Stimulated activated CD4-positive, alpha-beta T cell treated with anti-CD3 and anti-CD28 coated beads, Interleukin-2, amount 100 ng/mL, for 48 hours (primary cell): ENCODE measurements at regions not wholly inside any gene's neighbourhood (a gene's known extent, or its start where the extent isn't known, plus 50 kb on each side); places are given as distances from the start of the nearest gene placed in this dataset.

Experiments
- DNase-seq, 2 donors: peaks; one replicate each; pipeline ENCODE4 v3.0.0-alpha.2; 2020

DNA sequence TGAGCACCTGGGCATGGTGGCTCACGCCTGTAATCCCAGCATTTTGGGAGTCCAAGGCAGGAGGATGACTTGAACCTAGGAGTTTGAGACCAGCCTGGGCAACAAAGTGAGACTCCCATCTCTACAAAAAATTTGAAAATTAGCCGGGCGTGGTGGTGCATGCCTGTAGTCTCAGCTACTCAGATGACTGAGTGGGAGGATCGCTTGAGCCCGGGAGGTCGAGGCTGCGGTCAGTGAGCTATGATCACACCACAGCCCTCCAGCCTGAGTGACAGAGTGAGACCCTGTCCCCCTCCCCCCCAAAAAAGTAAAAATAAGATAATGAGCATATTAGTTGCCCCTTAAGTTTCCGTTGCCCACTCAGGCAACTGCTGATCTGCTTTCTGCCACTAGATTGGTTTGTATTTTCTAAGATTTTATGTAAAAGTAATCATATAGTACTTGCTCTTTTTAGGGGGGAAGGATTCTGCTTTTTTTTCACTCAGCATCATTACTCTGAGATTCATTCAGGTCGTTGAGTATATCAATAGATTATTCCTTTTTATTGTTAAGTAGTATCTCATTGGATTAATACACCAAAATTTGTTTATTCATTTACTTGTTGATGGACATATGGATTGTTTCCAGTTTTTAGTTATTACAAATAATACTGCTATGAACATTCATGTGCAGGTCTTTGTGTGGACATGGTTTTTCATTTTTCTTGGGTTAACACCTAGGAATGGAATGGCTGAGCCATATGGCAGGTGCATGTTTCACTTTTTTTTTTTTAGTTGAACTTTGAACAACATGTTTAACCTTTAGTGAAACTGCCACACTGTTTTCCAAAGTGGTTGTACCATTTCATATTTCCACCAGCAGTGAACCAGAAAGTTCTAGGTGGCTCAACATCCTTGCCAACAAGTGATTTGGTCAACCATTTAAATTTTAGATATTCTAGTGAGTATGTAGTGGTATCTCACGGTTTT lies 75.0 kb upstream of the SPRED2 start:
- DNase-seq, result no peak

DNA sequence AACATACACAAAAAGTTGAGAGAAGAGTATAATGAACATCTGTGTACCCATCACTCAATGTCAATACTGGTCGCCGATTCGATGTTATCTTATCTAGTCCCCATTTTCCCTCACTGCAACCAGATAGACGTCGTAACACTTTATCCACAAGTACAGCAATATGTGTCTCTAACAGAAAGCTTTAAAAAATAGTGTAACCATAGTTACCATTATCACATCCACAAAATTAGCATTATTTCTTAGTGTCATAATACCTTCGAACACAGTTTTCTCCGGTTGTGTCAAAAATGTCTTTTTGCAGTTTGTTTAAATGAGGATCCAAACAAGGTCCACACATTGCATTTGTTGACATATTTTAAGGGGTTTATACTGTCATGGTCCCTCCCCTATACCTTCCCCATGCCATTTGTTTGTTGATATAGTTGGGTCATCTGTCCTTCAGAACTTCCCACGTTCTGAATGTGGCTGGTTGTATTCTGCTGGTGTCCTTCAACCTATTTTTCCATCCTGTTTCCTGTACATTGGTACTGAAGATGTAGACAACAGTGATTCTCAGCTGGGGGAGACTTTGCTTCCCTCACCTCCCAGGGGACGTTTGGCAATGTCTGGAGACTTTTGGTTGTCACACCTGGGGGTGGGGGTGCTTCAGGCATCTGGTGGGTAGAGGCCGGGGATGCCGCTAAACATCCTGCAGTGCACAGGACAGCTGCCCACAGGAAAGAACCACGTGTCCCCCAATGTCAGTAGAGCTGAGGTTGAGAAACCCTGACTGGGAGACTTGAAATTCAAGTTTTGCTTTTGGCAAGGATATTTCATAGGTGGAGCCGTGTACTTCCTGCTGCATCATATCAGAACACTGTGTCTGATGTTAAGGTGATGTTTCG lies 72.7 kb upstream of the SPRED2 start:
- no peak for DNase-seq

DNA sequence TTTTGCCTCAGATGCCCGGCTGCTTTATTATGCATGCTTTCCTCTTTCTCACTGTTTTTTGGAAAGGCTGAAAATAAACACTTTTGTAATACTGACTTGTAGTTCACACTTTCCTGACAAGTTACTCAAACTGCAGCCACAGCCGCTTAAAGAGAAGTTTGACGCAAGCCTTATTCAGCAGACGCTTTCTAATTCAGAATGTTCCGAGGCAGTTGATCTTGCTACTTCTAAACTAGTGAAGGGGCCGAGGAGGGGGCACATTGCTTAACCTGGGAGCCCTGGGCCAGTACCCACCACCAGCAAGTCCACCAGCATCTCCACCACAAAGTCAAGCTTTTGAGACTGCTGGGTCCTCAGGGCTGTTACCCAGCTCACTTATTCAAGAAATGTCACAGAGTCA lies 71.8 kb upstream of the SPRED2 start:
- DNase-seq, result no peak

DNA sequence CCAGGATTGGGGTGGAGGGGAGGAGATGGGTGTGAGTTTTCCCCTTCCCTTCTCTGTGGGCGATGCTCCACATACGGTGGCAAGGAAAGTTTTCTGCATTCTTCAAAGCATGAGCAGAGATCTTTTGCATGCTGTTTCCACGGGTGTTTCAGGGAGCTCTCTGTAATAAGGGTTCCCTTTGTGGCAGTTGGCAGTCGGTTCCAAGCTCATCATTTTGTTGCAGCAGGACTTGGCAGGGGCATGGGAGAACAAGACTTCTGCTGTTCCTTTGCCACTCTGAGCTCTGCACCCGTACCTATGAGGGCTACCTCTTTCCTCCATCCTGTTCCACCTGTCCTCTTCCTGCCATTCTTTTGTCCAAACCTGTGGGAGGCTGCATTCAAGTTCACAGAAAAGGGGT lies 71.3 kb upstream of the SPRED2 start:
- DNase-seq, result no peak

DNA sequence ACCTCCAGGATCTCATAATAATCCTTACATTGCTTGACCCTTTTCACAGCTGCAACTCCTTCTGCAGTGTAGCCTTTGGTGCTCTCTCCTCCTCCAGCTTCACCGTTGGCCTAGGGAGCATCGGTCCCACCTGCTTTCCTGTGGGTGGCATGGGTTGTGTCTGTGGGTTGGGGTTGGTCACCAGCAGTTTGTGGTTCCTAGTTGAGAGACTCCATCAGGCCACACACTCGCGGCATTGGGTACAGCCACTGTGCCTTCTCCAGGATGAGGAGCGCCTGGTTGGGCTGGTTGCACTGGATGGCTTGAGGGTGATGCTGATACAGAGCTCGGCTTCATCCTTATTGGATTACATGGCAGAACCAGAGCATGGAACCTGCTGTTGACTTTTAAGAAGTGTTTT lies 69.4 kb upstream of the SPRED2 start:
- no peak for DNase-seq

DNA sequence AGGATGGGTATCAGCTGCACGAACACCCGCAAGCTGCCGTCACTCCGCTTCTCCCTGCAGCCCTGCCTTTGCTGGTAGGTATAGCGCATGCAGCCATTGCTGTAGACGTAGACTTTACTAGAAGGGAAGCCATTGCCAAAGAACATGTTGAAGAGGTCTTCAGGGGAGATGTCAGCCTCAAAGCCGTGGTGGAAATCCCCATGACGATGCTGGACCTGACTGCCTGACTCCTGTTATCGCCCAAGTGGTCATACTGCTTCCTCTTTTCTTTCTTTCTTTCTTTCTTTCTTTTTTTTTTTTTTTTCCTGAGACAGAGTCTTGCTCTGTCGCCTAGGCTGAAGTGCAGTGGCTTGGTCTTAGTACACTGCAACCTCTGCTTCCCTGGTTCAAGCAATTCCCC lies 68.7 kb upstream of the SPRED2 start:
- no peak for DNase-seq

DNA sequence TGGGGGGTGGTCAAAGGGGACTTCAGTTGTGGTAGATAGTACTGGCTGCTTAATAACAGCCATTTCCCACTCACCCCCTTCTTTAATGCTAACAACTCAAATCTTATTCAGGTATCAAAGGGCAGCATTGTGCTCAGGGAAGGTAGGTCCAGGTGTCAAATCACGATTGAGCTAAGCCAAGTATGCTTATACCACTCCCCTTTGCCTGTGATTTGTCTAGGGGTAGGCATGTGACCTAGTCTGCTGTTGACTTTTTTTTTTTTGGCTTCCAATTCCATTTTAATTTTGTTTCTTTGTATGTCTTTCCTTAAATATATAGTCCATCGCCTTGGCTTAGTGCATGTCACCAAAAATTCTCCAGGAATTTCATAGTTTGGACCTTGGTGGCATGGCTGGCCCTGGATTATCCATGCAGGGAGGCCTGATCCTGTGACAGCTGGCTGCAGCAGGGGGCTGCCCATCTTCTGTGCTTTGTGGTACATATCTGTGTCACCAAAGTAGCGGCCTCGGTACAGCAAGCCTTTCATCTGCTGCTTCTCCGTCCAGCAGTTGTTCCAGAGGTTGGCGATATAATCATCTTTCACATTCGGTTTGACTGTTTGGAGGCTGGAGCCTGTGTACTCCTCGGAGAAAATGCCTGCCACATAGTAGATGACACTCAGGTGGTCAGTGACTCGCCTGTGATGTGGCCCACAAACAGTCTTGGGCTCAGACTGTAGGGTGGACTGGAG lies 68.1 kb upstream of the SPRED2 start:
- no peak for DNase-seq

DNA sequence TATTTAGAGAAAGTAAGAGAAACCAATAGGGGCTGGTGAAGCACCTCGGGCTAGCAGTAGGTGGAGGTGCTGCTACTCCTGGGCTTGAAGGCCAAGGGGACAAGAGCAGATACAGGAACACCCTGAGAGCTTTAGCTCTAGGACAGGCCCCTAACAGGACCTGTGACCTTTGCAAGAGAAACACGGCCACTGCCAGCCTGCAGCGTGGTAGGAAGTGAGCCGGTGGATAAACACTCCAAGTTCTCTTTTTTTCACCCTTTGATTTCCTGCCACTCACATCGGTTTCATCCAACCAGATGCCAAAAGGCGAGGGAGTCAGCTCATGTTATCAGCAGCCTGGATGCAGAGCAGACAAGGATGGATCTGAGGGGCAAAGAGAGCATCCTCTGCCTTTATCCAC lies 66.8 kb upstream of the SPRED2 start:
- DNase-seq, result no peak

DNA sequence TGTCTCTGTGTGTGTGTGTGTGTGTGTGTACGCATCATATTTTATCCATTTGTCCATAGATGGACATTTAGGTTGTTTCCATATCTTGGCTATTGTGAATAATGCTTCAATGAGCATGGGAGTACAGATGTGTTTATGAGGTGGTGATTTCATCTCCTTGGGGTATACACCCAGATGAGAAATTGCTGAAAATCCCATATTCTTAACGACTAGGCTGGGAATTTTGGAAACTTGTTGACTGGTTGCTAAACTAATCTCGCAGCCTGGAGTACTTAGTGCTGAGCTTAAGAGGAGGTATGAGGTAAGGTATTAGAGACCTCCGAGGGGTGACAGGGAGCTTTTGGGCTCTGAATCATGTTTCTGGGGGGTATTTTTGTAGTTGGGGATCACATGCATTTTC lies 66.0 kb upstream of the SPRED2 start:
- no peak for DNase-seq

DNA sequence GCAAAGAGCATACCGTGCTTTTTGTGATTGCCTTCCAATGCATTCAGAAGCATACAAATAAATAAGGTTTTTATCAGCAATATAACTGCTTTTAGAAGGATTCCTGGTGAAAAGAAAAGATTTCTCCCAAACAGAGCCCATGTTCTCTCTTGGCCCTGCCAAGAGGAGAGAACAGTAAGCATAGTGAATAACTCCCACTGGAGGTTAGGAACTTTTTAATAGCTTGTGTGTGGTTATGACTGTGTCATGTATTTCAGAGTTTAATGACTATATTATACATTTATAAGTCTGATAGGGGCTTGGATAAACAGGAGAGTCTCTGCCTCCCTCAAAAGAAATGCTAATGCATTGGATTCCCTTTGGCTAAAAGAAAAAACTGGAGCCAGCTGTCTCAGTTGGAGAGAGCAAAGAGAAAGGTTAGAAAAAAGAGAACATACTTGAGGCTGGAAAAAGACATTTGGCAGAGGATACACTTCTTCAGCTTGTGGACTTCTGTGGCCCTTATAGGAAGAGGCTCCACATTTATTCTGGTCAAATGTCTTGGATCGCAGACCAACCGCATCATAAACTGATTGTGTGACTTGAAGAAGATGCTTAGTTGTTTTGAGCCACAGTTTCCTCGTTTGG lies 63.0 kb upstream of the SPRED2 start:
- DNase-seq, result no peak

DNA sequence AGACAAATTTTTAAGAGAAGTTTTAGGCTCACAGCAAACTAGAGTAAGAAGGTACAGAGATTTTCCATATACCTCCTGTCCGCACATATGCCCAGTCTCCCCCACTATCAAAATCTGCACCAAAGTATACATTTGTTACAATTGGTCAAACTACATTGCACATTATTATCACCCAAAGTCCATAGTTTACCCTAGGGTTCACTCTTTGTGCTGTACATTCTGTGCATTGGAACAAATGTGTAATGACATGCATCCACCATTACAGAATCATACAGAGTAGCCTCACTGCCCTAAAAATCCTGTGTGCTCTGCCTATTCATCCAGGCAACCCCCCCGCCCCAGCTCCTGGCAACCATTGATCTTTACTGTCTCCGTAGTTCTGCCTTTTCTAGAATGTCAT lies 61.7 kb upstream of the SPRED2 start:
- no peak for DNase-seq

DNA sequence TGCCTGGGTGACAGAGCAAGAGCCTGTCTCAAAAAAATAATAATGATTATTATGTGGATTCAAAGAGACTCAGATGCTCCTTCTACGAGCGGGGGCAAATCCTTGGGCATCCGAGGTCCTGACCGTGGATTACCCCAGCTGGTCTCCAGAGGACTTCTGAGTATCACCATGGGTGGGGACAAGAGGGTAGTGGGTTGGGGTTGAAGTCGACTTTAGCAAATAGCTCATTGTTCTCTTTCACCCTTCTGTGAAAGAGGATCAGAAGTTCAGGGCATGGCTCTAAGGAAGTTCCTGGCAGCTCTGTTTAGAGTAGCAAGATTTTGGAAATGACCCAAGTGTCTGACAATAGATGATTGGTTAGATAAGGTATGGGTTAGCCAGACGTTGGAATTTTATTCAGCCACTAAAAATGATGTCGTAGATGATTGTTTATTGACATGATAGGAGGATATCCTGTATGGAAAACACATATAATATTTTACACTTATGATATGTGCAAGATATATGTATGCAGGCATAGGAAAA lies 59.0 kb upstream of the SPRED2 start:
- no peak for DNase-seq

DNA sequence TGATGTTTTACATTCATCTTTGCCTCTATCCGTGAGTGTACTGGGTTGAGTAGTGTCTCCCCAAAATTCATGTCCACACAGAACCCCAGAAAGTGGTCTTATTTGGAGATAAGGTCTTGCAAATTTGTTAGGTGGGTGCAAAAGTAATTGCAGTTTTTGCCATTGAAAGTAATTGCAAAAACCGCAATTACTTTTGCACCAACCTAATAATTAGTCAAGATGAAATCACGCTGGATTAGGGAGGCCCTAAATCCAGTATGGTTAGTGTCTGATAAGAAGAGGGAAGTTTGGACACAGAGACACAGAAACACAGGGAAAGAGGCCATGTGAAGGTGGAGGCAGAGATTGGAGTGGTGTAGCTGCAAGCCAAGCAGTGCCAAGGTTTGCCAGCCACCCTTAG lies 57.8 kb upstream of the SPRED2 start:
- no peak for DNase-seq

DNA sequence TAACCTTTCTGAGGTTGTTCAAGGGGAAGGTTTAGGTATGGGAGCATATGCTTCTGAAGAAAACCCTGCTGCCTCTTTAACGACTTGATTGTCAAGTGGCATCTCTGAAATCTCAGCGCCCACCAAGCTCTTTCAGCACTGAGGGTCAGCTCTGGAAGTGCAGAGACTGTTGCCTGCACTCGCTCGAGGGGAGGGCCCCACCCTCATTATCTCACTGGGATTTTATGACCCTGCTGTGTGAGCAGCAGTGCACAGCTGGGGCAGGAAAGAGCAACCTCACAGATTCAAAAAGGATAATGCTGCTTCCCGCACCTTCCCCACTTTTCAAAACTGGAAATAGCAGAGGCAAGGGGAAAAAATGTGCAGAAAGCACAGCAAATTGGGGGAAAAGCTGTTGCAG lies 56.9 kb upstream of the SPRED2 start:
- no peak for DNase-seq

DNA sequence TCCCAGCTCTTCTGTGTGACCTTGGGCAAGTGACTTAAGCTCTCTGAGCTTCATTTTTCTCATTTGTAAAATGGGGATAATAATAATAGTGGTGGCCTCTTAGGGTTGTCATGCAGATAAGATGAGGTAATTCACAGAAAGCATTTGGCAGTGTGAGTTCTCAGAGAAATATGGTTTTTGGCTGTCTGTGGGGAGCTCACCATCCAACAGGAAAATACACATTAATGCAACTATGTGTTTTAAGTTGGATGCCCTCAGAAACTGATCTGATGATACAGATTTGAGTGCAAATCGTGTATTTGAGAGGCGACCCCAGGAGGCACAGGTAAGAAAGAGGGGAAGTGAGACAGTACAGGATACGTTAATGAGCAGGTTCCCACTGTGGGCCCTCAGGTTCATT lies 56.1 kb upstream of the SPRED2 start:
- no peak for DNase-seq

DNA sequence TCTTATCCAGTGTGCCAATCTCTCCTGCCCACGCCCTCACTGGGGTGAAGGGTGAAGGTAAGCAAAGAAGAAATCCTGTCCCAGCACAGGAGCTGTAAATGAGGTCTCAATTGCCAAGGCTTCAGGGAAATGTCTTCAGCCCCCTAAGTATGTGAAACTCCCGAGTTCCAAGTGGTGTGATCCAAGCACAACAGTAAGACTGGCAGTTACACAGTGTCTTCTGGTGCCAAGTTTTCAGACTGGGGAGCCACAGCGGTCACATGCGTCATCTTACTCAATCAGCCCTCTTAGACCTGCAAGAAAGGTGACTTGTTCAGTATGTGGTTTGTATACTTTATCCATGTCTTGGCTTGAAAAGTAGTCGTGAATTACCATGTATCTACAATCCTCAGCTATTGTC lies 55.0 kb upstream of the SPRED2 start:
- DNase-seq, result no peak

DNA sequence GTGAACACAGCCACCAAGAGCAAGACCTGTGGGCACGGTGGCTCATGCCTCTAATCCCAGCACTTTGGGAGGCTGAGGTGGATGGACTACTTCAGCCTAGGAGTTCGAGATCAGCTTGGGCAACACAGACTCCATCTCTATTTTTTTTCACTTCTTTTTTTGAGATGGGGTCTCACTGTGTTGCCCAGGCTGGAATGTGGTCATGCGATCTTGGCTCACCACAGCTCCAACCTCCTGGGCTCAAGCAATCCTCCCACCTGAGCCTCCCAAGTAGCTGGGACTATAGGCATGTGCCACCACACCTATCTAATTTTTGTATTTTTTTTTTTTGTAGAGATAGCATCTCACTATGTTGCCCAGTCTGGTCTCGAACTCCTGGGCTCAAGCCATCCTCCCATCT lies 54.4 kb upstream of the SPRED2 start:
- no peak for DNase-seq

DNA sequence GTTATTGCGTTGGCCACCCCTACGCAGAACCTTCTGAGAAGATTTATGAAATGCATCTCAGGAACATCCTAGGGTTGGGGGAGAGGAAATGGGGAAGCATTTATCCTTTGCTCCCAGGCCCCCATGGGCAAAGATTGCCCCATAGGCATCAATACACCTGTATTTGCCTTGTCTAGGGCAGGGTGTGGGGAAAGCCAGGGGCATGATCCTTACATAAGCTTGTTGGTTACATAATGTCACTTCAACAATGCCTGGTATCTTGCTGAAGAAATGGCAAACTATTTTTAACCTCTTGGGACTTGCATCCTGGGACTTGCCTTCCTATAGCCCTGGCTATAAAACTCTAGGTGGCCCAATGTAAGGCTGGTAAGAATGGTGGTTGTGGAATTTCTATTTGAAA lies 53.9 kb upstream of the SPRED2 start:
- DNase-seq, result no peak

DNA sequence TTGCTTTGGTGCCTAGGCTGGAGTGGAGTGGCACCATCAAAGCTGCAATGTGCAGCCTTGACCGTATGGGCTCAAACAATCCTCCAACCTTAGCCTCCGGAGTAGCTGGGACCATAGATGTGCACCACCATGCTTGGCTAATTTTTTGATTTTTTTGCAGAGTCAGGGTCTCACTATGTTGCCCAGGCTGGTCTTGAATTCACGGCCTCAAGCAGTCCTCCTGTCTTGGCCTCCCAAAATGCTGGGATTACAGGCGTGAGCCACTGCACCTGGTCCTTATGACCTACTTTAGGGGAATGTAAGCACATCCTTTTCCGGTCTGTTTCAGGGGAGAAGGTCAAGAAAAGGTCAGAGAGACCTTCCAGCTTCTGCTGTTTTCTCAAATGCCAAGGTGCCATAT lies 53.4 kb upstream of the SPRED2 start:
- DNase-seq, result no peak

DNA sequence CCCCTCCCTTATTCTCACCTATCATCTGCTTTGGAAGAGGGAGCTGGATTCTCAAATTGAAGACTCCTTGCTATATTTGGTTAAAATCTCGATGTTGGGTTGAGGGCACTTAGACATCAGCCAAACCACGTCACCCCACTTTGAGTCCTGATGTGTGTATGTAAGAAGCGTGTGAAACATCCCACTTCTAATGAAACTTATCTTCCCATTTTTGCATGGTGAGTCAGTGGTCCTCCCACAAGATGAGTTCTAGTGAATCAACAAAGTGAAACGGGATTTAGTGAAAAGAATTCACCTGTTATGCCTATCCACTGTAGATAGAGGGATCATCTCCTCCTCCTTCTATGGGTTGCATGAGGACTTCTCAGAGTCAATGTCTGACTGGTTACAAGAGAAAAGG lies 51.4 kb upstream of the SPRED2 start:
- no peak for DNase-seq

DNA sequence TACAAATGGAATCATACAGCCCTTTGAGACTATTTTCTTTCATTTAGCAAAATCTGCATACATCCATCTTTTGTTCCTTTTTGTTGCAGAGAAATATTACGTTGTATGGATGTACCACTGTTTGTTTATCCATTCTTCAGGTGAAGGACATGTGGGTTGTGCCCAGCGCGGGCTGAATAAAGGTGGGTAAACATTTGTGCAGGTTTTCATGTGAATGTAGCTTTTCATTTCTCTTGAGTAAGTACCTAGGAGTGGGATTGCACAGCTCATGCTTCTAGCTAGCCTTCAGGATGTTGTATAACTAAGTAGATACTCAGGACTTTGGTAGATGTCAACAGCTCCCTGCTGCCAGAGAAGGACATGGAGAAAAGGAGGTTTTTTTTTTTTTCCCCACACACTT lies 50.6 kb upstream of the SPRED2 start:
- no peak for DNase-seq
